ENCODE measurements at regions not wholly inside any gene's neighbourhood (a gene's known extent, or its start where the extent isn't known, plus 50 kb on each side); places are given as distances from the start of the nearest gene placed in this dataset.
"Not testable (repeated sequence)": the region's sequence is repeated elsewhere in the genome, so short reads cannot be mapped to it uniquely, and the experiment has no call there.

GRCh38 chr7:132001146-132001545 is 444.7 kb upstream of the PODXL start:
- no peak overlapping the region for H3K4me3 ChIP-seq
- intact Hi-C loops (cut with DNase I; ENCODE audit: low total_unique reads): no loop called here
- TF ChIP-seq POLR2A (IDR thresholded peaks at IDR 0.05): no peak
- no peaks in the 10 kb centered on the region for H3K27me3 ChIP-seq
- DNase-seq: no peak
- no peaks in the 10 kb centered on the region for H3K4me1 ChIP-seq
- no peak overlapping the region for H3K27ac ChIP-seq
- no peaks in the 10 kb centered on the region for H3K9me3 ChIP-seq
- H3K36me3 ChIP-seq: no peaks in the 10 kb centered on the region

DNA sequence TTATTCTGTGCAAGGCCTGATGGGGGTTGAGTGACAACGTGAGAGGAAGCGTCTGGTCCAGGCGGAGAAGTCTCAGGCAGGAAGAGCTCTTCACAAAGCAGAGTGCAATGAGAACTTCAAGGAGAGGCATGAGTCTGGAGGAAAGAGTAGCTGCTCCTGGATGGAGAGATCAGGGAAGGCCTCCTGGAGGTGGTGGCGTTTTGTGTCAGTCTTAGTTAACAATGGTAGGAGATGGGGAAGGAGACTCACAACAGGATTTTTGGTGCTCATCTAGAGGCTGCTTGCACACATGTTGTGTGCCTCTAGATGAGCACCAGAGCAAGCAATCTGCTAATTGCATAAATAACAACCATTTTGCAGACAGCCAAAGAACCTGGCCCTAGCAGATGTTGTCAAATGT is 442.8 kb upstream of the PODXL start:
- TF ChIP-seq CTCF (IDR thresholded peaks at IDR 0.05) (no peak), POLR2A (IDR thresholded peaks at IDR 0.05) (no peak)

DNA sequence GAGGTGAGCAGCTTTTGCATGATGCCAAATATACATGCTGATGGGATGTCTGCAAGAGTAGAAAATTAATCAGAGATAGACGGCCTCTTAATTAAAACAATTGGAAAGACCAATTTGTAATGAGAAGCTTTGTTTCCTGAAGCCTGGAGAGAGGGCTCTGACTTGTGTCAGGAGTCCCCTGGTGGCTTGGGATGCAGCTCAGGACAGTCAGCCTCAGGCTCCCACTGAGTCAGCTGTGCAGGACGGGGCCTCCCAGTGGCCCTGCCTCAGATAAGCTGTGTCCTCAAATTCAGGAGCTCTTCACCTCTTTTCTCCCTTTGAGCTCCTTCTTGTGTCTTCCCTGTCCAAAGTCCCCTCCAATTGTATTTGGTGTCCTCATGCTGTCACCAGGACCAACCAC is 438.9 kb upstream of the PODXL start:
- DNase-seq: no peak
- Histone ChIP-seq H3K27ac (no peak overlapping the region), H3K27me3 (no peaks in the 10 kb centered on the region), H3K4me1 (no peaks in the 10 kb centered on the region), H3K9me3 (no peaks in the 10 kb centered on the region), H3K4me3 (no peak overlapping the region), H3K36me3 (no peaks in the 10 kb centered on the region)
- intact Hi-C loops (cut with DNase I; ENCODE audit: low total_unique reads): no loop called here
- no peak for TF ChIP-seq POLR2A (IDR thresholded peaks at IDR 0.05)
- no peak for TF ChIP-seq CTCF (IDR thresholded peaks at IDR 0.05)

More for the DNA sequence above, 442.8 kb upstream of the PODXL start:
- no peak overlapping the region for H3K27ac ChIP-seq
- intact Hi-C loops (cut with DNase I; ENCODE audit: low total_unique reads): no loop called here
- no peaks in the 10 kb centered on the region for H3K27me3 ChIP-seq
- no peaks in the 10 kb centered on the region for H3K9me3 ChIP-seq
- H3K36me3 ChIP-seq: no peaks in the 10 kb centered on the region
- no peak overlapping the region for H3K4me3 ChIP-seq
- H3K4me1 ChIP-seq: no peaks in the 10 kb centered on the region
- no peak for DNase-seq

GRCh38 chr7:131981069-131981468 is 424.6 kb upstream of the PODXL start:
- H3K9me3 ChIP-seq; H3K4me1 ChIP-seq; DNase-seq; H3K36me3 ChIP-seq; H3K27me3 ChIP-seq; H3K27ac ChIP-seq; intact Hi-C loops (cut with DNase I; ENCODE audit: low total_unique reads); H3K4me3 ChIP-seq: not testable (repeated sequence)

DNA sequence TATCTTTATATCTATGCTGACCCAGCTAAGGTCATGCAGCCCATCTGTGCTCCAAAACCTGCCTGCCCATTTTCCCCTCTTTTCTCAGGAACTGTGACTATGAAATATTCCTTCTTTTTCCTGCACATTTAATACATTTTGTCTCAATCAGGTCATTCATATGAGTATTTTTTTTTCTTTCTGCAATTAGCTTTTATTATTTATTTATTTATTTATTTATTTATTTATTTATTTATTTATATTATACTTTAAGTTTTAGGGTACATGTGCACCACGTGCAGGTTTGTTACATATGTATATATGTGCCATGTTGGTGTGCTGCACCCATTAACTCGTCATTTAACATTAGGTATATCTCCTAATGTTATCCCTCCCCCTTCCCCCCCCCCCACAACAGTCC is 421.7 kb upstream of the PODXL start:
- intact Hi-C loops (cut with DNase I; ENCODE audit: low total_unique reads); H3K27me3 ChIP-seq; H3K4me1 ChIP-seq; H3K27ac ChIP-seq; H3K4me3 ChIP-seq; DNase-seq; H3K36me3 ChIP-seq; H3K9me3 ChIP-seq: not testable (repeated sequence)

- no peaks in the 10 kb centered on the region for H3K4me1 ChIP-seq
- H3K27me3 ChIP-seq: no peaks in the 10 kb centered on the region
- H3K27ac ChIP-seq: no peak overlapping the region
- no peaks in the 10 kb centered on the region for H3K36me3 ChIP-seq
- no peak overlapping the region for H3K4me3 ChIP-seq
- no peak for DNase-seq
- no peaks in the 10 kb centered on the region for H3K9me3 ChIP-seq
- TF ChIP-seq CTCF (IDR thresholded peaks at IDR 0.05) (no peak), POLR2A (IDR thresholded peaks at IDR 0.05) (no peak)
- intact Hi-C loops (cut with DNase I; ENCODE audit: low total_unique reads): no loop called here
These were observed 420.0 kb upstream of the PODXL start for GRCh38 chr7:131976411-131976810.

DNA sequence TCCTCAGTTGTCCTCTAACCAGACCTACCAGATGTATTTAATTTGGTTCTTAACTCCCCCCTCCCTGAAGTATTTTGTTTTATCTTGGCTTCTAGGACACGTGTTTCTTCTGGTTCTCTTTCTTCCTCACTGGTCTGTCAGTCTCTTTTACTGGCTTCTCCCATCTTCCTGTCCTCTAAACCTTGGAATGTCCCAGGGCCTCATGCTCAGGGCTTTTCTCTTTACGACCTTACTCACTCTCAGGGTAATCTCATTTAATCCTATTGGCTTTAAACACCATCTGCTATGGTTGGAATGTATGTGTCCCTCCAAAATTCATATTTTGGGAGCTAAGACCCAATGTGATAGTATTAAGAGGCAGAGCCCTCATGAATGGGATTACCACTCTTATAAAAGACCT is 418.2 kb upstream of the PODXL start:
- intact Hi-C loops (cut with DNase I; ENCODE audit: low total_unique reads): no loop called here
- Histone ChIP-seq H3K36me3 (no peaks in the 10 kb centered on the region), H3K27me3 (no peaks in the 10 kb centered on the region), H3K4me3 (no peak overlapping the region), H3K9me3 (no peaks in the 10 kb centered on the region), H3K27ac (no peak overlapping the region), H3K4me1 (no peaks in the 10 kb centered on the region)
- no peak for DNase-seq
- no peak for TF ChIP-seq POLR2A (IDR thresholded peaks at IDR 0.05)
- no peak for TF ChIP-seq CTCF (IDR thresholded peaks at IDR 0.05)
